Frontal cortex (tissue), 3 donors: ENCODE measurements at regions not wholly inside any gene's neighbourhood (a gene's known extent, or its start where the extent isn't known, plus 50 kb on each side); places are given as distances from the start of the nearest gene placed in this dataset.

Experiments
- DNase-seq, 2 donors: peaks; one replicate each; pipeline ENCODE4 v3.0.0; 2012; ENCODE audit warnings: low spot score in 2 of 2
- FAIRE-seq: peaks from 2 replicates; lab custom pipeline; 2012; peaks lifted over from hg19 to GRCh38; lab: Jason Lieb, UNC
- donor health status: control.
- donor health status: control.
- donor health status: control.

- FAIRE-seq = no peak
- DNase-seq = no peak
Observed at GRCh38 chr10:128880159-128880725, 586.8 kb upstream of the MGMT start.

GRCh38 chr10:128881086-128881485, 586.0 kb upstream of the MGMT start:
- FAIRE-seq (no peak), DNase-seq (no peak)

DNA sequence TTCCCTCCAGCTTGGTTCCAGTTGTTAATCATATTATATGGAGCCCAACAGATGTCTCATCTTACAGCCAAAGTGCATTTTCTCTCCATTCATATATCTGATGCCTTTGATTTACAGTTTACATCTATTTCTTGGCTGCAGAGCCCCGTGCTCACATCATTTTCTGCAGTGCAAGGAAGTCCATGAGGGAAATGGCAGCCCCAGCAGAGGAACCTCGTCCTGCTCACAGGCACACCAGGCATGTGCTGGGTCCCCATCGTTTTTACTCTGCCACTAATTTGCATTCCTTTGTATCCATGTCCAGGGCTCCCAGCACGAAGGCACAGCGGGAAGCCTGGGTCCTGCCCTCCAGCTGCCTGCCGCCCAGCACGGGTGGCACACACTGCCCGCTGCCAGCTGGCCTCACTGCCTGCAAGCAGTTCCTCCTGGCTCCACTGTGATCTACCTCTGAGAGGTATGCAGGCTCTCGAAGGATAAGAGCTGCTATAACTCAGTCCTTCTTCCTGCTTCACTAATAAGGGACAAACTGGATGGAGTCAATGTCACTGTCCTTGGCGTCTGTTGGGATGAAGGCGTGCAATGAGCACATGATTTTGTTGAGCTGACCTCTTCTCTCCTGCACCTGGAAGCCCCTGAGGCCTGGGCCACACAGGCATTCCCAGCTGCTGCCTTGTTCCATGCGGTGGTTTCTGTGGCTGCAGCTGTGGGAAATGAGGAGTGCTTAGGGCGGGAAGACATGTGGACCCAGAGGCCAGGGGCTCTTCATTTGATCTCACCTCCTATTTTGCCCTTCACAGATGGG, 583.6 kb upstream of the MGMT start:
- no peak for FAIRE-seq
- no peak for DNase-seq

- FAIRE-seq (no peak), DNase-seq (no peak)
Observed at GRCh38 chr10:128884033-128884425, 583.0 kb upstream of the MGMT start.

- DNase-seq = no peak
- FAIRE-seq = no peak
Observed at GRCh38 chr10:128884496-128885072, 582.5 kb upstream of the MGMT start.

DNA sequence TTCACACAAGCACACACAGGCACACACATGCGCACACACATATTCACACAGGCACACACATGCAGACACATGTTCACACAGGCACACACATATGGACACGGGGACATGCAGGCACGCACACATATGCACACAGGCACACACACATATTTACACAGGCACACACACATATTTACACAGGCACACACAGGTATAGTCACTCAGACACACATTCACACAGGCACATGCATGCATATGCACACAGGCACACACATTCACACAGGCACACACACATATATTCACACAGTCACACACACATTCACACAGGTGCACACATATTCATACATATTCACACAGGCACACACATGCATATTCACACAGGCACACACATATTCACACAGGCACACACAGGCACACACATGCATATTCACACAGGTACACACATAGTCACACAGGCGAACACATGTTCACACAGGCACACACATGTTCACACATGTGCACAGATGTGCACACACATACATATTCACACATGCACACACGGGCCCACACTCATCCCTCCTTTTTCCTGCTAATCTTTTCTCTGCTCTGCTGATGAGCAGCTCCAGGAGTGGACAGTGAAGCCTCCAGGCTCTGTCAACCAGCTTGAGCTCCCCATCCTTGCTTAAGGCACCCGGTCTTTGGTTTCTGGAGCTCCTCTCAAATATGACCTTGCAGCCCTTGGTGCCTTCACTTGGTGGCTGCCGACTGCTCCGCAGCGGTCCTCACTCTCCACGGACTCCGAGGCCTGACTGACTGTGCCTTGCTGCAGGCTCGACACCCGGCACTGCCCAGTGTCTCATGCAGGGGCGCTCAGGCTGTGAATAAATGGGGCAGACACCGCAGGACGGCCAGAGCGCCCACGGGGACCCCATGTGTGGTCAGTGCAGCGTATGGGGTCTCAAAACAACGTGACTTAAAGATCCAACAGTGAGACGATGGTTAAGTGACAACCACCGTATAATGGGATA, 581.2 kb upstream of the MGMT start:
- FAIRE-seq = no peak
- DNase-seq = no peak

- FAIRE-seq (no peak), DNase-seq (no peak)
Observed at GRCh38 chr10:128887856-128888255, 579.2 kb upstream of the MGMT start.

DNA sequence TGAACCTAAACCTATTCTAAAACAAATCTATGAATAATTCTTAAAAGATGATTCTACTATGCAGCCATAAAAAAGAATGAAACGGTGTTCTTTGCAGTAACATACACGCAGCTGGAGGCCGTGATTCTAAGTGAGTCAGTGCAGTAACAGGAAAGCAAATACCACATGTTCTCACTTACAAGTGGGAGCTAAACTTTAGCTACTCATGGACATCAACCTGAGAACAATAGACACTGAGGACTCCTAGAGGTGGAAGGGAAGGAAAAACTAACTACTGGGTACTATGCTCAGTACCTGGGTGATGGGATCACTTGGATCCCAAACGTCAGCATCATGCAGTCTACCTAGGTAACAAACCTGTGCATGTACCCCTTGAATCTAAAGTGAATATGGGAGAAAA, 575.0 kb upstream of the MGMT start:
- DNase-seq = no peak
- no peak for FAIRE-seq

DNA sequence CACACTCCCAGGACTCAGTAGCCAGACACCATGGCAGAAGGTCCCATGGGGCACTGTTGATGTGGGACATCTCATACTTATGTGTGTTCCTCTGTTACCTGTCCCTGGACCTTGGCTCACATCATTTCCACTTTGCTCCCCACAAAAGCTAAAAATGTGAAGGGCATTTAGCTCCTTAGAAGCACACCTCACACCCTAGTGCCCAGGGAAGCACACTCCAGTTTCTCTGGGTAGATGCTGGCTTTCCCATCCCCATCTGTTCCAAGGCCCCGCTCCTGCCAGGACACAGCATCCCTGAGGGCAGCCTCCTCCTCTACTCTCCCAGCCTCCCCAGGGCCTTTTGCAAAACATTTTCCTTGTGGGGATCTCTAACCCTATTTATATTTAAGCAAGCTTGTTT, 572.4 kb upstream of the MGMT start:
- FAIRE-seq (no peak), DNase-seq (no peak)

DNA sequence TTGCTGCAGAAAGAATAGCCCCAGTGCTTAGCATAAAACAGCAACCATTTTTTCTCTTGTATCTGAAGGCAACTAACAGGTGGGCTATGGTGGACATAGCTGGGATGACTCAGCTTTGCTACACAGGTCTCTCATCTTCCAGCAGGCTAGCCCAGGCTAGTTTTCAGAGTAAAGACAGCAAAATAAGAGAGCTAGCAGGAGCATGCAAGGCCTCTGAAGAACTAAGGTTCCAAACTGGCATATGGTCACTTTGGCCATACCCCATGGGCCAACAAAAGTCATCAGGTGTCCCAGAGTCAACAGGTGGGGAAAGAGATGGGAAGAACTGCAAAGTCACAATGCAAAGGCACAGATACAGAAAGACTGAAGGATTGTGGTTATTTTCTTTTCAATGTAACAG, 571.6 kb upstream of the MGMT start:
- DNase-seq (no peak), FAIRE-seq (no peak)

GRCh38 chr10:128896116-128896795, 570.8 kb upstream of the MGMT start:
- DNase-seq (no peak), FAIRE-seq (no peak)

DNA sequence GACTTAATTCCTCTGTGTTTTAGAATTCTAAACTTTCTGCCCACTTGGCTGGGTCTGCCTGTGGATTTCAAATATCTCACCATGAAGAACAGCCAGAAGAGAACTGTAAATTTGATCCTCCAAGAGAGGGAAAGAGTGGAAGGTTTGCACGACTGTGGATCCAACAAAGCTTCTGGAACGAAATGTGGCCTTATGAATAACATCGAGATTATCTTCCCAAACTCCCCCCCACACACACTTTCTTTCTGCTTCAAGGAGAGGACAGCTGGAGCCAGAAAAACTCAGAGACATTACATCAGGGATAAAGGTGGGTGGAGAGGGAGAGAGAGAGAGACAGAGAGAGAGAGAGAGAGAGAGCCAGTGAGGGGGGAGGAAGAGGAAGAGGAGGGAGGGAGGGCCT, 570.1 kb upstream of the MGMT start:
- no peak for DNase-seq
- FAIRE-seq = no peak

DNA sequence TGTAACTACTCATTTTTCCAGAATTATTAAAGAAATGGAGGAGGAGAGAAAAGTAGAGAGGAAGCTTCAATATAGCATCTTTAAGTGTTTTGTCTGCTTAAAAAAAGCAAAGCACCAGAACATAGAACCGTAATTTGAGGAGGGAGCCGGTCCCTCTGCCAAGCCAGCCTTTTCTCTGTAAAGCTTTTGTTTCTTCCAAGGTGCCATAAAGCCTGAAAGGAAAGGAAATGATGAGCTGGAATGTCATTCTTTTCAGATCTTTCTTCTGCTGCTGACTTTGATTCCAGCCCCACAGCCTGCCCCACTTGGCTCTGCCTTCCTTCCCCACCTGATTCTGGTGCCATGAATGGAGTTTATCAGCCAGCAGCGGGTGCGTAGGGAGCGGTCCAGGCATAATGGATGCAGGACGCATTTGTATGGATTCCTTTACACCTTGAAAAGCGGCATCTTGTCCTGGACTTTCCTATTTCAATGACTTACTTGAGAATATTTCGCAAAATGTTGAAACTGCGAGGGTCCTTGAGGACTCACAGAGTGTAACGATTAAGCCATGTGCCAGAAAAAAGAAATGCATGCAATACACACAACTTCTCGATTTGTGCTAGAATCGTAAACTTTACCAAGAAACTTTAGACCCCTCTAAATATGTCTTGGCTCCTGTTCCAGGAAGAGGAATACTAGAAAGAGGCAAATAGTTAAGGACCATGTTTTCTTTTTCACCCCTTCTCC, 569.5 kb upstream of the MGMT start:
- no peak for DNase-seq
- no peak for FAIRE-seq

- DNase-seq (no peak), FAIRE-seq (no peak)
Observed at GRCh38 chr10:128898133-128898915, 568.7 kb upstream of the MGMT start.

- DNase-seq = no peak
- no peak for FAIRE-seq
Observed at GRCh38 chr10:128898916-128899195, 568.2 kb upstream of the MGMT start.

DNA sequence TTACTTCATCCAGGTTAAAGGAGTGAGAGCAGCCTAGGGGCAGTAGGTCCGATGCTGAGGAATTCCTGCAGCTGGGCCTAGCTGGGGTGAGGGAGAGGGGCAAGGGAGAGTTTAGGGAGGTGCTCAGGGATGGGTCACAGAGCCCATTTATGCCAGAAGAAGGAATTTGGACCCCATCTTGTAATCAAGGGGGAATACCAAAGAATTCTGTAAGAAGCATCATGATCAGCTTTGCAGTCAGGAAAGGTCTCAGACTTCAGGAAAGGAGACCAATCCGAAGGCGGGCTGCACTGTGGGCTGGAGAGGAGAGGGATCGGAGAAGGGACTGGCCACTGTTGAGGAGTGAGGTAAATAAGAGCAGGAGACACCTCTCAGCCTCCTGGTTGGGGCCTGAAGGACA, 566.6 kb upstream of the MGMT start:
- FAIRE-seq (no peak), DNase-seq (no peak)

DNA sequence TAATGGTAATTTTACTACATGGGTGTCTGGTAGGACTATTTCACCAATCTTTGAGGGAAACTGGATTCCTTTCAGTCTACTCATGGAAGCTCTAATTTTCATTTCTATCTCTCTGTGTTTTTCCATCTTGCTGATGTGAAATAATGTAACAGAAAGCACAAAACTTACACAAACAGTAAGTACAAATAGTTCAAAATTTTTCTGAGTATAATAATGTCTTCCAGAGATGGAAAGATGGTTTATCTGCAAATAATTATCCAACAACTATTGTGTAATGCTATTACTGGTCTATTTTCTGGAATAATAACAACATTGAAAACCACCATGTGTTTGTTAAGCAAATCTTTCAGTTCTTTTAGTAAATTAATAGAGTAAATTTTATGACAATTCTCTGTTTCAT, 565.8 kb upstream of the MGMT start:
- FAIRE-seq (no peak), DNase-seq (no peak)

GRCh38 chr10:128902031-128902710, 564.9 kb upstream of the MGMT start:
- DNase-seq (no peak), FAIRE-seq (no peak)
